Adrenal gland (tissue), 9 donors: ENCODE measurements at regions not wholly inside any gene's neighbourhood (a gene's known extent, or its start where the extent isn't known, plus 50 kb on each side); places are given as distances from the start of the nearest gene placed in this dataset.
"Not testable (repeated sequence)": the region's sequence is repeated elsewhere in the genome, so short reads cannot be mapped to it uniquely, and the experiment has no call there.

Experiments used
- DNase-seq, 7 donors: peaks; one replicate each; pipeline ENCODE4 v3.0.0-alpha.2; 2019 to 2020
- H3K27ac ChIP-seq, 5 donors: fragments of 200-600 bp; sonication (generic) in 4 of 5; 1 replicate in 3 of 5; 2 replicates in 2 of 5; pipeline versions ENCODE4 v1.5.1 to v1.8.0; 2016 to 2020; ENCODE audit warnings: mild to moderate bottlenecking in 1 of 5
- H3K27me3 ChIP-seq: fragments of 200-600 bp; 2 replicates; pipeline ENCODE4 v1.8.0; 2021
- H3K36me3 ChIP-seq, 2 donors: fragments of 200-600 bp; replicated peaks in 1 of 2; 1 replicate in 1 of 2; 2 replicates in 1 of 2; pipeline versions ENCODE4 v1.5.1 to v1.8.0; 2018 to 2022
- H3K4me1 ChIP-seq, 2 donors: fragments of 200-600 bp; replicated peaks in 1 of 2; 1 replicate in 1 of 2; 2 replicates in 1 of 2; pipeline versions ENCODE4 v1.5.1 to v1.8.0; 2018 to 2021
- H3K4me3 ChIP-seq, 4 donors: fragments of 200-600 bp; sonication (generic) in 3 of 4; one replicate each; pipeline ENCODE4 v1.5.1; 2016 to 2018
- H3K9me3 ChIP-seq, 3 donors: fragments of 200-600 bp; sonication (generic) in 1 of 3; replicated peaks in 1 of 3; 1 replicate in 2 of 3; 2 replicates in 1 of 3; pipeline versions ENCODE4 v1.5.1 to v1.8.0; 2016 to 2021
- CTCF ChIP-seq, 6 experiments: fragments of 450-650 bp in 4 of 6; fragments of 200-600 bp in 2 of 6; sonication (generic) in 1 of 6; IDR thresholded peaks; 1 replicate in 5 of 6; 2 replicates in 1 of 6; pipeline versions ENCODE4 v1.5.1 to v1.8.0; 2016 to 2021; ENCODE audit warnings: antibody characterized with exemption in 6 of 6, mild to moderate bottlenecking in 2 of 6, moderate library complexity in 1 of 6
- POLR2A ChIP-seq, 2 donors: fragments of 450-650 bp; IDR thresholded peaks; one replicate each; pipeline ENCODE4 v1.6.1; 2017; ENCODE audit warnings: antibody characterized with exemption in 2 of 2, mild to moderate bottlenecking in 2 of 2, moderate library complexity in 1 of 2
- WGBS, 4 donors: extraction: QIAGEN DNeasy Blood & Tissue Kit in 2 of 4; methylation state at CpG; one replicate each; pipeline versions ENCODE4 v1.1.5 to v1.1.7; 2013 to 2017; 5-methylcytosine and 5-hydroxymethylcytosine counted together
- intact Hi-C, 2 donors: fragments of 100-400 bp; cut with DNase I; formaldehyde crosslinking; loops; one replicate each; pipeline versions ENCODE4 v1.14.1 to v1.15.0; 2022 to 2023
- donor health status: healthy with polysubstance abuse.
- donor health status: Bipolar disorder and iron deficiency.
- donor health status: DM: yes; HTN: yes; CAD: no.
- donor health status: DM: no; HTN: no; CAD: no.
- donor health status: DM: no; HTN: no; CAD: no.

- H3K4me3 ChIP-seq, result no peak overlapping the region
- no peaks in the 10 kb centered on the region for H3K9me3 ChIP-seq
- intact Hi-C loops, result no loop called here
- no peaks in the 10 kb centered on the region for H3K36me3 ChIP-seq
- no peak for DNase-seq
- TF ChIP-seq CTCF (IDR thresholded peaks at IDR 0.05) (no peak), POLR2A (IDR thresholded peaks at IDR 0.05) (no peak)
- no peaks in the 10 kb centered on the region for H3K4me1 ChIP-seq
- H3K27ac ChIP-seq, result no peak overlapping the region
- 70 to 82% (median 76%) methylated on average over 1 of the region's 1 CpG for WGBS, 4 donors
- H3K27me3 ChIP-seq, result no peaks in the 10 kb centered on the region
Observed at GRCh38 chr4:116272336-116272735, 813.0 kb downstream of the TRAM1L1 start.

- H3K27me3 ChIP-seq, H3K27ac ChIP-seq, H3K4me3 ChIP-seq, intact Hi-C loops, H3K9me3 ChIP-seq, H3K36me3 ChIP-seq, DNase-seq, H3K4me1 ChIP-seq: not testable (repeated sequence)
- WGBS, 4 donors, result 54 to 60% (median 57%) methylated on average over 3 of the region's 3 CpGs
Observed at GRCh38 chr4:116260931-116261330, 824.4 kb downstream of the TRAM1L1 start.

GRCh38 chr4:116244771-116245170 lies 840.6 kb downstream of the TRAM1L1 start:
- no peaks in the 10 kb centered on the region for H3K9me3 ChIP-seq
- no peak for TF ChIP-seq POLR2A (IDR thresholded peaks at IDR 0.05)
- no peak for TF ChIP-seq CTCF (IDR thresholded peaks at IDR 0.05)
- no peaks in the 10 kb centered on the region for H3K4me1 ChIP-seq
- intact Hi-C loops, result no loop called here
- H3K4me3 ChIP-seq, result no peak overlapping the region
- WGBS, 4 donors, result 50 to 75% (median 55%) methylated on average over 1 of the region's 1 CpG
- DNase-seq, result no peak
- no peaks in the 10 kb centered on the region for H3K27me3 ChIP-seq
- H3K27ac ChIP-seq, result no peak overlapping the region
- H3K36me3 ChIP-seq, result no peaks in the 10 kb centered on the region

GRCh38 chr4:116243431-116243830 lies 841.9 kb downstream of the TRAM1L1 start:
- DNase-seq, result no peak
- intact Hi-C loops, result no loop called here
- no peak for TF ChIP-seq CTCF (IDR thresholded peaks at IDR 0.05)
- no peak for TF ChIP-seq POLR2A (IDR thresholded peaks at IDR 0.05)
- WGBS, 4 donors, result 35 to 44% (median 42%) methylated on average over 2 of the region's 2 CpGs
- no peak overlapping the region for H3K27ac ChIP-seq
- no peaks in the 10 kb centered on the region for H3K9me3 ChIP-seq
- H3K36me3 ChIP-seq, result no peaks in the 10 kb centered on the region
- no peak overlapping the region for H3K4me3 ChIP-seq
- no peaks in the 10 kb centered on the region for H3K4me1 ChIP-seq
- H3K27me3 ChIP-seq, result no peaks in the 10 kb centered on the region

GRCh38 chr4:116233971-116234370 lies 851.4 kb downstream of the TRAM1L1 start:
- Histone ChIP-seq H3K9me3 (no peaks in the 10 kb centered on the region), H3K27me3 (no peaks in the 10 kb centered on the region), H3K4me1 (no peaks in the 10 kb centered on the region), H3K27ac (no peak overlapping the region), H3K36me3 (no peaks in the 10 kb centered on the region), H3K4me3 (no peak overlapping the region)
- TF ChIP-seq POLR2A (IDR thresholded peaks at IDR 0.05) (no peak), CTCF (IDR thresholded peaks at IDR 0.05) (no peak)
- no peak for DNase-seq
- intact Hi-C loops, result no loop called here

- H3K27me3 ChIP-seq, intact Hi-C loops, H3K27ac ChIP-seq, DNase-seq, H3K4me1 ChIP-seq, H3K9me3 ChIP-seq, H3K4me3 ChIP-seq, H3K36me3 ChIP-seq: not testable (repeated sequence)
- 66 to 74% (median 70%) methylated on average over 4 of the region's 4 CpGs for WGBS, 4 donors
Observed at GRCh38 chr4:116231999-116232398, 853.4 kb downstream of the TRAM1L1 start.
